ENCODE measurements at regions not wholly inside any gene's neighbourhood (a gene's known extent, or its start where the extent isn't known, plus 50 kb on each side); places are given as distances from the start of the nearest gene placed in this dataset.
"Not testable (repeated sequence)": the region's sequence is repeated elsewhere in the genome, so short reads cannot be mapped to it uniquely, and the experiment has no call there.

DNA sequence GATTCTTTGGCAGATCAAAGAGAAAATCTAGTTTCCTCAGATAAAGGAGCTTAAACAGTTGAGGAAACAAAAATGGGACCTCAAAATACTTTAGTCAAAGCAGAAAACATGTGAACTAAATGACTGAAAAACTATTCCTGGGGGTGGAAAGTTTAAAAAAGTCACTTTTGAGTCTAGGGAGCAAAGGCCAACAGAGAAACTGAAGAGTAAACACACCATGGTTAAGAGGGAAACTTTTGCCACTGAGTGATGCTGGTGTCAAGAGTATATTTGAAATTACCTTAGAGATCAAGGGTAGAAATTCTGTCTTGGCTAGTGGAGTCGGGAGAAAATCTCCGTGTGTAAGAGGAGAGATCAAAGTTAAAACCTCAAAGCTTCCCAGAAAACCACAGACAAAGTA is 501.2 kb upstream of the ADGRL4 start:
- Histone ChIP-seq H3K4me1 (ENCODE audit: control insufficient read depth in 5 of 5, insufficient read depth in 5 of 5, low read length in 5 of 5) (no peaks in the 10 kb centered on the region), H3K9me3 (ENCODE audit: control insufficient read depth in 5 of 5, low read length in 5 of 5) (no peaks in the 10 kb centered on the region), H3K27ac (ENCODE audit: low read depth, low read length) (no peak overlapping the region), H3K4me3 (ENCODE audit: low read depth in 1 of 5, low read length in 5 of 5) (no peak overlapping the region), H3K27me3 (ENCODE audit: control insufficient read depth in 5 of 5, insufficient read depth in 4 of 5, low read length in 5 of 5) (no peaks in the 10 kb centered on the region), H3K36me3 (ENCODE audit: control insufficient read depth in 5 of 5, insufficient read depth in 5 of 5, low read length in 5 of 5) (no peaks in the 10 kb centered on the region), H3K9ac (ENCODE audit: low read length in 5 of 5) (no peak overlapping the region)

GRCh38 chr1:79501153-79501552 is 494.6 kb upstream of the ADGRL4 start:
- no peaks in the 10 kb centered on the region for H3K36me3 ChIP-seq (ENCODE audit: control insufficient read depth in 5 of 5, insufficient read depth in 5 of 5, low read length in 5 of 5)
- no peak overlapping the region for H3K27ac ChIP-seq (ENCODE audit: low read depth, low read length)
- H3K27me3 ChIP-seq (ENCODE audit: control insufficient read depth in 5 of 5, insufficient read depth in 4 of 5, low read length in 5 of 5) = no peaks in the 10 kb centered on the region

GRCh38 chr1:79499541-79499940 is 493.0 kb upstream of the ADGRL4 start:
- H3K9ac ChIP-seq (ENCODE audit: low read length in 5 of 5) = no peak overlapping the region
- no peaks in the 10 kb centered on the region for H3K36me3 ChIP-seq (ENCODE audit: control insufficient read depth in 5 of 5, insufficient read depth in 5 of 5, low read length in 5 of 5)
- H3K4me1 ChIP-seq (ENCODE audit: control insufficient read depth in 5 of 5, insufficient read depth in 5 of 5, low read length in 5 of 5) = no peaks in the 10 kb centered on the region
- no peaks in the 10 kb centered on the region for H3K9me3 ChIP-seq (ENCODE audit: control insufficient read depth in 5 of 5, low read length in 5 of 5)
- no peaks in the 10 kb centered on the region for H3K27me3 ChIP-seq (ENCODE audit: control insufficient read depth in 5 of 5, insufficient read depth in 4 of 5, low read length in 5 of 5)
- H3K4me3 ChIP-seq (ENCODE audit: low read depth in 1 of 5, low read length in 5 of 5) = no peak overlapping the region
- no peak overlapping the region for H3K27ac ChIP-seq (ENCODE audit: low read depth, low read length)

More at GRCh38 chr1:79501153-79501552, 494.6 kb upstream of the ADGRL4 start:
- Histone ChIP-seq H3K4me1 (ENCODE audit: control insufficient read depth in 5 of 5, insufficient read depth in 5 of 5, low read length in 5 of 5) (no peaks in the 10 kb centered on the region), H3K9me3 (ENCODE audit: control insufficient read depth in 5 of 5, low read length in 5 of 5) (no peaks in the 10 kb centered on the region), H3K4me3 (ENCODE audit: low read depth in 1 of 5, low read length in 5 of 5) (no peak overlapping the region), H3K9ac (ENCODE audit: low read length in 5 of 5) (no peak overlapping the region)

DNA sequence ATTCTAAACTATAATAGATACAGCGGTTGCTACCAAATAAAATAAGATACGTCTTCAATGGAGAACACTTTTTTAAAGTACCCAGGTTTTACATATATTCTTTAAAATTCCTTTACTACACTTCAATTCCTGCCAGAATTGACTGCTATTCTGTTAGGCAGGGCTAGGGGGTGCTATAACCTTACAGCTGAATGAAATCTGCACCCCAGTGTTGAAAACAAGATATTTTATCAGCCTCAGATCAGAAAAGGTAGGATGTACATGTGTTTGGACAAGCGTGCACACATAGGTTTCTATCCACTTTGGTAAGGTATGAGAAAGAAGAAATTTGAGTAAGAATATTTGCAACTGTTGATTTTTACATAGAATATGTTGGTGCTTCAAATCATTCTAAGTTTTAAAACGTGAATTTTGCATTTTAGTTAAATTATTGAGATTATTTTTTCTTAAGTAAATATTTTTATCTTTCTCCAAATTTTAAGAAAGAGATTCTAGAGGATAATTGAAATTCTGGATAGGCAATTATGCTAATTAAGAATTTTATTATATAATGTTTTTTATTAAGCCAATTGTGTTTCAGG is 490.8 kb upstream of the ADGRL4 start:
- Histone ChIP-seq H3K9ac (ENCODE audit: low read length in 5 of 5) (no peak overlapping the region), H3K9me3 (ENCODE audit: control insufficient read depth in 5 of 5, low read length in 5 of 5) (no peaks in the 10 kb centered on the region), H3K4me3 (ENCODE audit: low read depth in 1 of 5, low read length in 5 of 5) (no peak overlapping the region), H3K4me1 (ENCODE audit: control insufficient read depth in 5 of 5, insufficient read depth in 5 of 5, low read length in 5 of 5) (no peaks in the 10 kb centered on the region), H3K27me3 (ENCODE audit: control insufficient read depth in 5 of 5, insufficient read depth in 4 of 5, low read length in 5 of 5) (no peaks in the 10 kb centered on the region), H3K27ac (ENCODE audit: low read depth, low read length) (no peak overlapping the region), H3K36me3 (ENCODE audit: control insufficient read depth in 5 of 5, insufficient read depth in 5 of 5, low read length in 5 of 5) (no peaks in the 10 kb centered on the region)

- Histone ChIP-seq H3K27ac (ENCODE audit: low read depth, low read length) (no peak overlapping the region), H3K9me3 (ENCODE audit: control insufficient read depth in 5 of 5, low read length in 5 of 5) (no peaks in the 10 kb centered on the region), H3K27me3 (ENCODE audit: control insufficient read depth in 5 of 5, insufficient read depth in 4 of 5, low read length in 5 of 5) (no peaks in the 10 kb centered on the region), H3K4me1 (ENCODE audit: control insufficient read depth in 5 of 5, insufficient read depth in 5 of 5, low read length in 5 of 5) (no peaks in the 10 kb centered on the region), H3K4me3 (ENCODE audit: low read depth in 1 of 5, low read length in 5 of 5) (no peak overlapping the region), H3K36me3 (ENCODE audit: control insufficient read depth in 5 of 5, insufficient read depth in 5 of 5, low read length in 5 of 5) (no peaks in the 10 kb centered on the region), H3K9ac (ENCODE audit: low read length in 5 of 5) (no peak overlapping the region)
Measured at GRCh38 chr1:79496129-79496528, 489.6 kb upstream of the ADGRL4 start.

DNA sequence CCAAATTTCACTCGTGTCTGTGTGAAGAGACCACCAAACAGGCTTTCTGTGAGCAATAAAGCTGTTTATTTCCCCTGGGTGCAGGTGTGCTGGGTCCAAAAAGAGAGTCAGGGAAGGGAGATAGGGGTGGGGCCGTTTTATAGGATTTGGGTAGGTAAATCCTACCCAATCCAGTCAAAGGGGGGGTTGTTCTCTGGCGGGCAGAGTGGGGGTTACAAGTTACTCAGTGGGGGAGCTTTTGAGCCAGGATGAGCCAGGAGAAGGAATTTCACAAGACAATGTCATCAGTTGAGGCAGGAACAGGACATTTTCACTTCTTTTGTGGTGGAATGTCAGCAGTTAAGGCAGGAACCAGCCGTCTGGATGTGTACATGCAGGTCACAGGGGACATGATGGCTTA is 487.2 kb upstream of the ADGRL4 start:
- H3K36me3 ChIP-seq (ENCODE audit: control insufficient read depth in 5 of 5, insufficient read depth in 5 of 5, low read length in 5 of 5); H3K9me3 ChIP-seq (ENCODE audit: control insufficient read depth in 5 of 5, low read length in 5 of 5); H3K4me3 ChIP-seq (ENCODE audit: low read depth in 1 of 5, low read length in 5 of 5); H3K4me1 ChIP-seq (ENCODE audit: control insufficient read depth in 5 of 5, insufficient read depth in 5 of 5, low read length in 5 of 5); H3K27me3 ChIP-seq (ENCODE audit: control insufficient read depth in 5 of 5, insufficient read depth in 4 of 5, low read length in 5 of 5); H3K9ac ChIP-seq (ENCODE audit: low read length in 5 of 5); H3K27ac ChIP-seq (ENCODE audit: low read depth, low read length): not testable (repeated sequence)

GRCh38 chr1:79488572-79489121 is 482.1 kb upstream of the ADGRL4 start:
- H3K4me1 ChIP-seq (ENCODE audit: control insufficient read depth in 5 of 5, insufficient read depth in 5 of 5, low read length in 5 of 5); H3K27me3 ChIP-seq (ENCODE audit: control insufficient read depth in 5 of 5, insufficient read depth in 4 of 5, low read length in 5 of 5); H3K4me3 ChIP-seq (ENCODE audit: low read depth in 1 of 5, low read length in 5 of 5); H3K27ac ChIP-seq (ENCODE audit: low read depth, low read length); H3K9ac ChIP-seq (ENCODE audit: low read length in 5 of 5); H3K9me3 ChIP-seq (ENCODE audit: control insufficient read depth in 5 of 5, low read length in 5 of 5); H3K36me3 ChIP-seq (ENCODE audit: control insufficient read depth in 5 of 5, insufficient read depth in 5 of 5, low read length in 5 of 5): not testable (repeated sequence)

DNA sequence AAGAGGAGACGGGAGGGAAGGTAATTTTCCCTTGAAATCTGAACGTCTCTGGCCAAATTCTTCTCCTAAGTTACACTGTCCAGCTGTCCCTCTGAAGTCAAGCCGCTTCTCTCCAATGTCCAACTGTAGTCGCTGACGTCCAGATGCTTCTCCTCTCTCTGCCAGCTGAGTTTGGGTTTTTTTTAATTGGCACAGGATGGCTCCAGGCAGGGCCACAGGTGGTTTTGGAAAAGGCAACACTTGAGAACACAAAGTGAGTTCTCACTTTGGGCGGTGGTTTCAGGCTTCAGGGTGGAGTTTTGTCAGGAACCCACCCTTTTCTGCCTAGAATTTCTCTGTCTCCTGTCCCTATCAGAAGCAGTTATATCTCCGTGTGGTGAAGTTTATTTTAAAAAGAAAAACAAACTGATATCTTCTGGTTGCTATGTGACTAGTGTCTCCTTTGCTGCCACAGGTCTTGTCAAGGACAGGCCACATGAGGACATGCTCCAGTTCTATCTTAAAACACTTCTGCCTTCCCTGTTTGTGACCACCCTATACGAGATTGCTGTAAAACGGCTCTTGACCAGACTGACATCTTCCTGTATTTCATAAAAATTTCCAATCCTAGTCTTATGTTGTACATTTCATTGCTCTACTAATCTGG is 472.3 kb upstream of the ADGRL4 start:
- no peaks in the 10 kb centered on the region for H3K36me3 ChIP-seq (ENCODE audit: control insufficient read depth in 5 of 5, insufficient read depth in 5 of 5, low read length in 5 of 5)
- no peak overlapping the region for H3K27ac ChIP-seq (ENCODE audit: low read depth, low read length)
- no peak overlapping the region for H3K4me3 ChIP-seq (ENCODE audit: low read depth in 1 of 5, low read length in 5 of 5)
- H3K4me1 ChIP-seq (ENCODE audit: control insufficient read depth in 5 of 5, insufficient read depth in 5 of 5, low read length in 5 of 5) = no peaks in the 10 kb centered on the region
- no peak overlapping the region for H3K9ac ChIP-seq (ENCODE audit: low read length in 5 of 5)
- H3K27me3 ChIP-seq (ENCODE audit: control insufficient read depth in 5 of 5, insufficient read depth in 4 of 5, low read length in 5 of 5) = no peaks in the 10 kb centered on the region
- peaks cover 0 to 3% (median 0%) of the 10 kb centered on the region in 5 donors for H3K9me3 ChIP-seq (ENCODE audit: control insufficient read depth in 5 of 5, low read length in 5 of 5)

GRCh38 chr1:79478160-79478559 is 471.6 kb upstream of the ADGRL4 start:
- Histone ChIP-seq H3K9me3 (ENCODE audit: control insufficient read depth in 5 of 5, low read length in 5 of 5) (peaks cover 0 to 3% (median 0%) of the 10 kb centered on the region in 5 donors), H3K4me3 (ENCODE audit: low read depth in 1 of 5, low read length in 5 of 5) (no peak overlapping the region), H3K27me3 (ENCODE audit: control insufficient read depth in 5 of 5, insufficient read depth in 4 of 5, low read length in 5 of 5) (no peaks in the 10 kb centered on the region), H3K4me1 (ENCODE audit: control insufficient read depth in 5 of 5, insufficient read depth in 5 of 5, low read length in 5 of 5) (no peaks in the 10 kb centered on the region), H3K9ac (ENCODE audit: low read length in 5 of 5) (no peak overlapping the region), H3K27ac (ENCODE audit: low read depth, low read length) (no peak overlapping the region), H3K36me3 (ENCODE audit: control insufficient read depth in 5 of 5, insufficient read depth in 5 of 5, low read length in 5 of 5) (no peaks in the 10 kb centered on the region)

- H3K4me1 ChIP-seq (ENCODE audit: control insufficient read depth in 5 of 5, insufficient read depth in 5 of 5, low read length in 5 of 5) = no peaks in the 10 kb centered on the region
- no peaks in the 10 kb centered on the region for H3K36me3 ChIP-seq (ENCODE audit: control insufficient read depth in 5 of 5, insufficient read depth in 5 of 5, low read length in 5 of 5)
- H3K9me3 ChIP-seq (ENCODE audit: control insufficient read depth in 5 of 5, low read length in 5 of 5) = no peaks in the 10 kb centered on the region
- no peak overlapping the region for H3K4me3 ChIP-seq (ENCODE audit: low read depth in 1 of 5, low read length in 5 of 5)
- no peak overlapping the region for H3K9ac ChIP-seq (ENCODE audit: low read length in 5 of 5)
- H3K27me3 ChIP-seq (ENCODE audit: control insufficient read depth in 5 of 5, insufficient read depth in 4 of 5, low read length in 5 of 5) = no peaks in the 10 kb centered on the region
- no peak overlapping the region for H3K27ac ChIP-seq (ENCODE audit: low read depth, low read length)
Measured at GRCh38 chr1:79472067-79472656, 465.6 kb upstream of the ADGRL4 start.
